Ascending aorta (tissue), 2 donors: ENCODE measurements at regions not wholly inside any gene's neighbourhood (a gene's known extent, or its start where the extent isn't known, plus 50 kb on each side); places are given as distances from the start of the nearest gene placed in this dataset.

Source experiments
- DNase-seq, 2 donors: peaks; one replicate each; pipeline ENCODE4 v3.0.0-alpha.2; 2019; ENCODE audit warnings: low spot score in 2 of 2
- H3K27ac ChIP-seq, 2 donors: fragments of 200-600 bp; sonication (generic); one replicate each; pipeline ENCODE4 v1.5.1; 2016 to 2017; ENCODE audit warnings: mild to moderate bottlenecking in 1 of 2
- H3K27me3 ChIP-seq: fragments of 200-600 bp; sonication (generic); one replicate; pipeline ENCODE4 v1.5.1; 2017
- H3K36me3 ChIP-seq, 2 donors: fragments of 200-600 bp; sonication (generic); one replicate each; pipeline ENCODE4 v1.5.1; 2016
- H3K4me1 ChIP-seq, 2 donors: fragments of 200-600 bp; sonication (generic); one replicate each; pipeline ENCODE4 v1.5.1; 2016 to 2017; ENCODE audit warnings: mild to moderate bottlenecking in 1 of 2
- H3K4me3 ChIP-seq, 2 donors: fragments of 200-600 bp; sonication (generic); one replicate each; pipeline ENCODE4 v1.5.1; 2016 to 2017; ENCODE audit warnings: mild to moderate bottlenecking in 1 of 2
- H3K9me3 ChIP-seq, 2 donors: fragments of 200-600 bp; sonication (generic); one replicate each; pipeline ENCODE4 v1.5.1; 2016
- intact Hi-C: fragments of 100-400 bp; cut with DNase I; formaldehyde crosslinking; loops from one replicate; pipeline ENCODE4 v1.15.1; 2023
- TF ChIP-seq, protein P1 (sequence below), 3 experiments: fragments of 200-600 bp in 2 of 3; fragments of 450-650 bp in 1 of 3; sonication (generic) in 2 of 3; IDR thresholded peaks; one replicate each; pipeline ENCODE4 v1.5.1; 2016 to 2019; ENCODE audit warnings: antibody characterized with exemption in 3 of 3, mild to moderate bottlenecking in 1 of 3, moderate library complexity in 1 of 3

DNA sequence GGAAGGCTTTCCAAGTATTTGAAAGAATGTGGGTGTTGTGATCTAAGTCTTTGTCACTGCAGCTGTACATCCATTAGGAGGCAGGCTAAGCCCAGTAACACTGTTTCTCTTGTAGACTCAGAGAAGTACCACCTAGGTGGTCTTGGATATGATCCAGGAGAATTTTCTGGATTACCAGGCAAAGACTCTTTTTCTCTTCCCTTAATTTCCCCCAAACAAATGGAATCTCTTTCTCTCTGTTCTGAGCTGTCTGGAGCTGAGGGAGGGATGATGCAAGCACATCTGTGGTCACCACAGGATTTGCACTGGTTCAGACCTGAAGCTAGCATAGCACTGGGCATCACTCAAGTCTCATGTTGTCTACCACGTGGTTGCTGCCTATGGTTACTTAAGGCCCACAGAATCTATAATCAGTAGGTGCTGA lies 227.6 kb downstream of the NECTIN3 start:
- Histone ChIP-seq H3K27me3 (no peaks in the 10 kb centered on the region), H3K4me3 (no peak overlapping the region), H3K36me3 (no peaks in the 10 kb centered on the region), H3K27ac (no peak overlapping the region), H3K9me3 (no peaks in the 10 kb centered on the region), H3K4me1 (no peaks in the 10 kb centered on the region)
- TF ChIP-seq, protein P1, sequence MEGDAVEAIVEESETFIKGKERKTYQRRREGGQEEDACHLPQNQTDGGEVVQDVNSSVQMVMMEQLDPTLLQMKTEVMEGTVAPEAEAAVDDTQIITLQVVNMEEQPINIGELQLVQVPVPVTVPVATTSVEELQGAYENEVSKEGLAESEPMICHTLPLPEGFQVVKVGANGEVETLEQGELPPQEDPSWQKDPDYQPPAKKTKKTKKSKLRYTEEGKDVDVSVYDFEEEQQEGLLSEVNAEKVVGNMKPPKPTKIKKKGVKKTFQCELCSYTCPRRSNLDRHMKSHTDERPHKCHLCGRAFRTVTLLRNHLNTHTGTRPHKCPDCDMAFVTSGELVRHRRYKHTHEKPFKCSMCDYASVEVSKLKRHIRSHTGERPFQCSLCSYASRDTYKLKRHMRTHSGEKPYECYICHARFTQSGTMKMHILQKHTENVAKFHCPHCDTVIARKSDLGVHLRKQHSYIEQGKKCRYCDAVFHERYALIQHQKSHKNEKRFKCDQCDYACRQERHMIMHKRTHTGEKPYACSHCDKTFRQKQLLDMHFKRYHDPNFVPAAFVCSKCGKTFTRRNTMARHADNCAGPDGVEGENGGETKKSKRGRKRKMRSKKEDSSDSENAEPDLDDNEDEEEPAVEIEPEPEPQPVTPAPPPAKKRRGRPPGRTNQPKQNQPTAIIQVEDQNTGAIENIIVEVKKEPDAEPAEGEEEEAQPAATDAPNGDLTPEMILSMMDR (IDR thresholded peaks at IDR 0.05): no peak
- intact Hi-C loops: no loop called here
- DNase-seq: no peak

DNA sequence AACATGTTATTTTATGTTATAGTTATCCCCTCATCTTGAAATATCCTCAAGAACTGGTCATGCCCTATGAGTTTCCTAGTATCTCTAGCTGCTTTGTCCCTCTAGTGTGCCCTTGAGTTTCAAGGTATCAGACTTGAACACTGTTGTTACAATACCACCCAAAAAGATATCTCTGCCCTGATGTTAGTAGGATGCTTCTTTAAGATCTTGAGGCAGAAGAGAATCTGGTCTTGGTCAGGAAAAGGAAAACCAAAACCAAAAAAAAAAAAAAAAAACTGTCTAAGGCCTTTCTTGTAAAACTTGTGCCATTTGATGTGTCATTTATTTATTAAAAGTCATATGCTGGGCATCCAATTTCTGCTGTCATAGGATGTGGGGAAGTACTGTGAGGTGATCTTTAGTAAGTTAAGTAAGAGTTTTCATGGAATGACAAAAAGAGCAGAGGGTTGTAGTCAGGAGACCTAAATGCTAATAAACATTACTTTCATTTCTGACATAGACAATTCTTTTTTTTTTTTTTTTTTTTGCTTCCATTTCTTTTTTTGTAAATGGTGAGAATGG lies 229.7 kb downstream of the NECTIN3 start:
- DNase-seq: no peak
- Histone ChIP-seq H3K4me1 (no peaks in the 10 kb centered on the region), H3K4me3 (no peak overlapping the region), H3K27ac (no peak overlapping the region), H3K36me3 (no peaks in the 10 kb centered on the region), H3K9me3 (no peaks in the 10 kb centered on the region), H3K27me3 (no peaks in the 10 kb centered on the region)
- intact Hi-C loops: no loop called here
- TF ChIP-seq, protein P1 (IDR thresholded peaks at IDR 0.05): no peak

DNA sequence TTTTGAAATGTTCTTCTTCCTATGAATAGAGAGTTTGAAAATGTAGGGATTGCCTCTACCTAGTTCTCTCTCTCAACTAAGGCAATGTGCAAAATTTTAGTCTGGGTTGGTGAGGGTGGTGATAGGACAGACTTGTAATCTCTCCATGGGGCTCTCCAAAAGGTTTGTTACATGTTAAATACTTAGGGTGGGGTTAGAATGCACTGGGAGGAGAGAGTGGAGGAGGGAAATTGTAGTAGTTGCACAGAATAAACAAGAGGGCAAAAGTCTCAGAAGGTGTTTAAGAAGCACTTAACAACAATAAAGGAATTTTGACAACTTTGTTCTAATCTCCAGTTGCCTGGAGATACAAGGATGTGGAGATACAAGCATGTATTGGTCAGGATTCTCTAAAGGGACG lies 230.4 kb downstream of the NECTIN3 start:
- no peak for DNase-seq
- no peaks in the 10 kb centered on the region for H3K9me3 ChIP-seq

DNA sequence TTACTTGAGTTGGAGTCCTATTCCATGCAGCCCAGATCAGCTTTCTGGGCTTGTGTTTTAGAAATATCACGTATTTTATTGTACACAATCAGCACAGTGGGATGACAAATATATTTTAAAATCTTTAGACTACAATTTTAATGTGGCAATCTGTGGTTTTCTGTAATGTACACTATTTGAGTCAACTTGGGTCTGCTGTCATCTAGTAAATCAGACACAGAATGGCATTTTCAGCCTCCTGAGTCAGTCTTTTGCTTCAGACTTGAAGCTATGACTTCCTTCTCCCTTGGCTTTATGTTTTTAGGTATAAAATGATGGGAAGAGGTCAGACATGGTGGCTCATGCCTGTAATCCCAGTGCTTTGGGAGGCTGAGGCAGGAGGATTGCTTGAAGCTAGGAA lies 232.1 kb downstream of the NECTIN3 start:
- Histone ChIP-seq H3K27ac (no peak overlapping the region), H3K9me3 (no peaks in the 10 kb centered on the region), H3K36me3 (no peaks in the 10 kb centered on the region), H3K4me1 (no peaks in the 10 kb centered on the region), H3K4me3 (no peak overlapping the region), H3K27me3 (no peaks in the 10 kb centered on the region)
- intact Hi-C loops: no loop called here
- TF ChIP-seq, protein P1 (IDR thresholded peaks at IDR 0.05): no peak
- no peak for DNase-seq

More for the DNA sequence above, 230.4 kb downstream of the NECTIN3 start:
- intact Hi-C loops: no loop called here
- Histone ChIP-seq H3K36me3 (no peaks in the 10 kb centered on the region), H3K27ac (no peak overlapping the region), H3K27me3 (no peaks in the 10 kb centered on the region), H3K4me1 (no peaks in the 10 kb centered on the region), H3K4me3 (no peak overlapping the region)
- TF ChIP-seq, protein P1 (IDR thresholded peaks at IDR 0.05): no peak

DNA sequence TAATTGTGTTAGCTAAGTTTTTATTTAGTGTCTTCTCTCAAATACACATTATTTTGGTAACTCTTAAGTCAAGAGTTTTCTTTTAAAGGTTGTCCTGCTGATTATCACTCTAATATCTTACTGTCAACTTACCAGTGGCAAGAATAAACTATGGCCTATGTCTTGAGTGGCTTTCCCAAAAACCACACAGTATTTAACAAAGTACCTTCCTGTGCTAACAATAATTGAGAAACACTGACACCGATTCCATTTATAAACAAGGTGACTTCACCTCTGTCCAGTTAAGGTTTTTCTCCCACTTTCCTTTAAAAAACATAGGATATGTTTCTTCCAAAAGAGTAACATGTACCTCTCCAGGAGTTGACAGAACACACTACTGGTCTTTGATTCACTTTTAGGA lies 234.3 kb upstream of the CD96 start:
- H3K4me1 ChIP-seq: no peaks in the 10 kb centered on the region
- no peak overlapping the region for H3K4me3 ChIP-seq
- no peak overlapping the region for H3K27ac ChIP-seq
- no peaks in the 10 kb centered on the region for H3K9me3 ChIP-seq
- DNase-seq: no peak
- TF ChIP-seq, protein P1 (IDR thresholded peaks at IDR 0.05): no peak
- intact Hi-C loops: no loop called here
- no peaks in the 10 kb centered on the region for H3K36me3 ChIP-seq
- H3K27me3 ChIP-seq: no peaks in the 10 kb centered on the region

DNA sequence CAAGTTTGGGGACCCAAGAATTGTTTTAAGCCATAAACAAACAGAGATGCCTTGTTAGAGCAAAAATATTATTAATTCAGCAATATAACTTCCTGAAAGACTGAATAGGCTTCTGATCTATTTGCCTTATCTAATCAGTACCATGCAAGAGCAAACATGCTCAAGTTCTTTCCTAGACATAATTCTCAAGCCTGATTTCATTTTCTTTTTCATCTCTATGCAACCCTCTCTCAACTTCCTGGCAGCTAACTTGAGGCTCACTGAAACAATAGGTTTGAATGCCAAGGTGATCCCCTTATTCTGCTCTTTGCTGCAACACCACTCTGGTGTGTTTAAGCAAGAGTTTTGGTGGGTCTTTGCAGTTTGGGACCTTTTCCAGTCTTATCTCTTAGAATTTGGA lies 230.9 kb upstream of the CD96 start:
- Histone ChIP-seq H3K27ac (no peak overlapping the region), H3K4me1 (no peaks in the 10 kb centered on the region), H3K9me3 (no peaks in the 10 kb centered on the region), H3K36me3 (no peaks in the 10 kb centered on the region), H3K27me3 (no peaks in the 10 kb centered on the region), H3K4me3 (no peak overlapping the region)
- no peak for DNase-seq
- TF ChIP-seq, protein P1 (IDR thresholded peaks at IDR 0.05): no peak
- intact Hi-C loops: no loop called here
